GM23248 (cell line): ENCODE measurements at regions not wholly inside any gene's neighbourhood (a gene's known extent, or its start where the extent isn't known, plus 50 kb on each side); places are given as distances from the start of the nearest gene placed in this dataset.

Experiments used
- EZH2 ChIP-seq: fragments of 200-600 bp; sonication (generic); IDR thresholded peaks from 2 replicates; pipeline ENCODE4 v1.6.1; 2018; ENCODE audit warnings: antibody characterized with exemption, mild to moderate bottlenecking; ENCODE audit not compliant: insufficient read depth, poor library complexity, severe bottlenecking
- EZH2phosphoT487 ChIP-seq: fragments of 200-600 bp; sonication (generic); IDR thresholded peaks from 2 replicates; pipeline ENCODE4 v1.6.1; 2018; ENCODE audit warnings: antibody characterized with exemption, moderate library complexity, mild to moderate bottlenecking, low read depth; ENCODE audit not compliant: insufficient read depth

- TF ChIP-seq EZH2 = no peak
- TF ChIP-seq EZH2phosphoT487 = no peak
Observed at GRCh38 chr9:71191708-71192107, 70.3 kb upstream of the TRPM3 start.
